GM12891 (cell line): ENCODE measurements at regions not wholly inside any gene's neighbourhood (a gene's known extent, or its start where the extent isn't known, plus 50 kb on each side); places are given as distances from the start of the nearest gene placed in this dataset.

Experiments used
- POLR2A ChIP-seq: IDR thresholded peaks from 2 replicates; pipeline ENCODE4 v1.6.1; 2011; ENCODE audit warnings: low read depth, low read length, control low read depth
- SPI1 ChIP-seq: IDR thresholded peaks from 2 replicates; pipeline ENCODE4 v1.6.1; 2011; ENCODE audit warnings: low read depth, low read length, control low read depth

GRCh38 chr21:28338701-28339305 lies 653.9 kb downstream of the LTN1 start:
- no peak for TF ChIP-seq POLR2A
- no peak for TF ChIP-seq SPI1
